ENCODE measurements at regions not wholly inside any gene's neighbourhood (a gene's known extent, or its start where the extent isn't known, plus 50 kb on each side); places are given as distances from the start of the nearest gene placed in this dataset.

DNA sequence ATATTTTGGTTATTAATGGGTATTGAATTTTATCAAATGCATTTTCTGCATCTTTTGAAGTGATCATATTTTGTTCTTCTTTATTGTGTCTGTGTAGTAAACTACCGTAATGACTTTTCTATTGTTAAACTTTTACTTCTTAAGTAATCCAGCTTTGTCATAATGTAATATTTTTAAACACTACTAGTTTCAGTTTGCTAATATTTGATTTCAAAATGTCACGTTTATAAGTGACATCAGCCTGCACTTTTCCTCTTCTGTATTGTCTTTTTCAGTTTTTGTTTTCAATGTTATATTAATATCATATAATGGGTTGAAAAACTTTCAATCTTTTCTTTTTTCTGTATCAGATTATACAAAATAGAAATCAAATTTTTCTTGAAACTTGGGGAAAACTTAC, 71.6 kb upstream of the ANKRD1 start:
- WGBS, 2 donors: 55 to 62% methylated on average over 2 of the region's 2 CpGs
- TF ChIP-seq POLR2A (IDR thresholded peaks at IDR 0.05): no peak
- TF ChIP-seq, protein P1, sequence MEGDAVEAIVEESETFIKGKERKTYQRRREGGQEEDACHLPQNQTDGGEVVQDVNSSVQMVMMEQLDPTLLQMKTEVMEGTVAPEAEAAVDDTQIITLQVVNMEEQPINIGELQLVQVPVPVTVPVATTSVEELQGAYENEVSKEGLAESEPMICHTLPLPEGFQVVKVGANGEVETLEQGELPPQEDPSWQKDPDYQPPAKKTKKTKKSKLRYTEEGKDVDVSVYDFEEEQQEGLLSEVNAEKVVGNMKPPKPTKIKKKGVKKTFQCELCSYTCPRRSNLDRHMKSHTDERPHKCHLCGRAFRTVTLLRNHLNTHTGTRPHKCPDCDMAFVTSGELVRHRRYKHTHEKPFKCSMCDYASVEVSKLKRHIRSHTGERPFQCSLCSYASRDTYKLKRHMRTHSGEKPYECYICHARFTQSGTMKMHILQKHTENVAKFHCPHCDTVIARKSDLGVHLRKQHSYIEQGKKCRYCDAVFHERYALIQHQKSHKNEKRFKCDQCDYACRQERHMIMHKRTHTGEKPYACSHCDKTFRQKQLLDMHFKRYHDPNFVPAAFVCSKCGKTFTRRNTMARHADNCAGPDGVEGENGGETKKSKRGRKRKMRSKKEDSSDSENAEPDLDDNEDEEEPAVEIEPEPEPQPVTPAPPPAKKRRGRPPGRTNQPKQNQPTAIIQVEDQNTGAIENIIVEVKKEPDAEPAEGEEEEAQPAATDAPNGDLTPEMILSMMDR (IDR thresholded peaks at IDR 0.05): no peak
- no peak overlapping the region for H3K27ac ChIP-seq
- ATAC-seq (no peak), DNase-seq (no peak)
- intact Hi-C loops (cut with DNase I): no loop called here
- H3K9me3 ChIP-seq: no peaks in the 10 kb centered on the region
- no peaks in the 10 kb centered on the region for H3K36me3 ChIP-seq (replicated peaks in 1 of 2; ENCODE audit: insufficient read depth in 1 of 2, low read depth in 2 of 2)
- no peaks in the 10 kb centered on the region for H3K4me1 ChIP-seq
- no peak overlapping the region for H3K4me3 ChIP-seq
- no peaks in the 10 kb centered on the region for H3K27me3 ChIP-seq

DNA sequence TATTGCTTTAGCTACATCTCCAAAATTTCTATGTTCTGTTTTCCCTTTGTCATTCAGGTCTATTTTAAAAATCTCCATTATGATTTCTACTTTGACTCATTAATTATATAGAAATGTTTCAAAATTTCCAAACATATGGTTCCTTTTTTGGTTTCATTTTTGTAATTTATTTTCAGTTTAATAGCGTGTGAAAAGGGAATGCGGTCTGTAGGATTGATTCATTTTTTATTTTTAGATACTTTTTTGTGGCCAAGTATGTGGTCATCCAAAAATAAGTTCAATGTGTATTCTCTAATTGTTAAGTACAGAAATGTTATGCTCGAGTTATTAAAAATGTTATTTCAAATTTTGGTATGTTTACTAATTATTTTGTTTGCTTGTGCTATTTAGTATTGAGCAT, 72.5 kb upstream of the ANKRD1 start:
- Histone ChIP-seq H3K36me3 (replicated peaks in 1 of 2; ENCODE audit: insufficient read depth in 1 of 2, low read depth in 2 of 2) (no peaks in the 10 kb centered on the region), H3K27ac (no peak overlapping the region), H3K27me3 (no peaks in the 10 kb centered on the region), H3K4me1 (no peaks in the 10 kb centered on the region), H3K4me3 (no peak overlapping the region), H3K9me3 (no peaks in the 10 kb centered on the region)
- intact Hi-C loops (cut with DNase I): no loop called here
- ATAC-seq: no peak
- no peak for DNase-seq
- WGBS, 2 donors: 65 to 77% methylated on average over 3 of the region's 3 CpGs
- no peak for TF ChIP-seq POLR2A (IDR thresholded peaks at IDR 0.05)
- TF ChIP-seq, protein P1 (IDR thresholded peaks at IDR 0.05): no peak

DNA sequence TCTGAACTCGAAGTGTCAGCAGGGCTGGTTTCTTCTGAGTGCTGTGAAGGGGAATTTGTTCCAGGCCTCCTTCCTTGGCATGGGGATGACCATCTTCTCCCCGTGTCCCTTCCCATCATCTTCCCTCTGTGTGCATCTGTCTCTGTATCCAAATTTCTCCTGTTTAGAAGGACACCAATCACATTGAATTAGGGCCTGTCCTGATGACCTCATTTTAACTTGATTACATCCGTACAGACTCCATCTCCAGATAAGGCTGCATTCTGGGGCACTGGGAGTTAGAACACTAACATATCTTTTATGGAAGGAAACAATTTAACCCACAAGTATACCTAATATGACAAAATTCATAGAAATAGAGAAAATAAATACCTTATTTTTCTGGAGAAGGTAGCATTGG, 76.8 kb upstream of the ANKRD1 start:
- WGBS, 2 donors: 62 to 79% methylated on average over 3 of the region's 3 CpGs
- intact Hi-C loops (cut with DNase I): no loop called here
- DNase-seq (no peak), ATAC-seq (no peak)
- no peak overlapping the region for H3K27ac ChIP-seq
- H3K36me3 ChIP-seq (replicated peaks in 1 of 2; ENCODE audit: insufficient read depth in 1 of 2, low read depth in 2 of 2): no peaks in the 10 kb centered on the region
- no peaks in the 10 kb centered on the region for H3K27me3 ChIP-seq
- no peaks in the 10 kb centered on the region for H3K4me1 ChIP-seq
- no peaks in the 10 kb centered on the region for H3K9me3 ChIP-seq
- H3K4me3 ChIP-seq: no peak overlapping the region
- no peak for TF ChIP-seq POLR2A (IDR thresholded peaks at IDR 0.05)
- TF ChIP-seq, protein P1 (IDR thresholded peaks at IDR 0.05): no peak

DNA sequence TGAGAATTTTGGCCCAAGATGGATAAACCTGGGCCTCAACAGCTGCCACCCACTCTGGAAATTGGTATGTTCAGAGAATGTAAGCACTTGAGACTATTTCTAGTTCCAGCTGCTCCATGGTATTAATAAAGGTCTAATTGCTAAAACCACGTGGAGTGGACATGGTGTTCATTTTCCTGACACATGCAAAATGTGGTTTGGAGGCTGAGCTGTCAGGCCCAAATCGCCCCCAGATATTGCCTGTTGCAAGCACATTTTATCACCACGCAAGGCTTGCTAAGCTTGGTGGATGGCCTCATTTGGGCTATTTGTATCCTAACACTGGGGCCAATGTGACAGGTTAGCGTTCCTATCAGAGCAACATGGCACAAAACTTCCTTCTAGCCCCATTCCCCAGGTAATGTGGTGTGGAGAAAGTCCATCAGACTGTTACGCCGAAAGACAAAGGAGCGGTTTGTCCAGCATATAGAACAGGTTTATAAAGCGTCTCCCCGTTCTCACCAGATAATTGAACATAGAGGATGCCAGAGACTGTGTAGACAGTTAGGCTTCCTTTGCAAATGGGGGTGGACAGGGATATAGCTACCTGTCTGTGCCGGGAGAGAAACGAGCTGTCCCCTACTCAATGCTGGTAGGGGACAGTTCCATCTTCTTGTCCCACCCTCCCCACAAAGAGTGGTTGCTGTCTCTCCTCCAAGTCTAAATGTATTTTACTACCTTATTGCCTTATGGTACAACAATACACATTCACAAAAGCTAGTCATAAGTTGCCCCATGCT, 78.0 kb upstream of the ANKRD1 start:
- intact Hi-C loops (cut with DNase I): no loop called here
- Histone ChIP-seq H3K27me3 (no peaks in the 10 kb centered on the region), H3K4me3 (no peak overlapping the region), H3K4me1 (no peaks in the 10 kb centered on the region), H3K9me3 (no peaks in the 10 kb centered on the region), H3K27ac (no peak overlapping the region), H3K36me3 (replicated peaks in 1 of 2; ENCODE audit: insufficient read depth in 1 of 2, low read depth in 2 of 2) (no peaks in the 10 kb centered on the region)
- TF ChIP-seq, protein P1 (IDR thresholded peaks at IDR 0.05): no peak
- DNase-seq (no peak), ATAC-seq (no peak)
- 80 to 91% methylated on average over 11 of the region's 11 CpGs for WGBS, 2 donors

Measured in body of pancreas (tissue), 4 donors.